ENCODE measurements at regions not wholly inside any gene's neighbourhood (a gene's known extent, or its start where the extent isn't known, plus 50 kb on each side); places are given as distances from the start of the nearest gene placed in this dataset.

- Histone ChIP-seq H4K20me1 (ENCODE audit: insufficient read depth) (no peaks in the 10 kb centered on the region), H3K9ac (no peak overlapping the region), H3K4me1 (ENCODE audit: control insufficient read depth in 1 of 2, insufficient read depth in 2 of 2, low read depth in 1 of 2, low read length in 1 of 2) (no peaks in the 10 kb centered on the region), H2AFZ (ENCODE audit: low read depth) (no peak overlapping the region), H3K27ac (ENCODE audit: low read depth in 2 of 2, low read length in 1 of 2) (no peak overlapping the region), H3K36me3 (replicated peaks in 1 of 2; ENCODE audit: control insufficient read depth in 1 of 2, insufficient read depth in 2 of 2, low read length in 1 of 2) (no peaks in the 10 kb centered on the region), H3F3A (replicated peaks; ENCODE audit: insufficient read depth) (no peaks in the 10 kb centered on the region), H3K9me3 (no peaks in the 10 kb centered on the region), H3K27me3 (ENCODE audit: insufficient read depth) (no peaks in the 10 kb centered on the region), H3K9me2 (no peaks in the 10 kb centered on the region), H3K4me3 (ENCODE audit: low read depth in 2 of 2, low read length in 1 of 2) (no peak overlapping the region), H3K79me2 (ENCODE audit: insufficient read depth) (no peaks in the 10 kb centered on the region), H3K4me2 (no peak overlapping the region)
- TF ChIP-seq MEF2A (IDR thresholded peaks at IDR 0.05; ENCODE audit: borderline replicate concordance, low read depth) = no peak
- no peak for TF ChIP-seq USF1 (IDR thresholded peaks at IDR 0.05; ENCODE audit: borderline replicate concordance, low read depth)
- TF ChIP-seq USF2 (IDR thresholded peaks at IDR 0.05; ENCODE audit: borderline replicate concordance, low read depth, low read length) = no peak
- TF ChIP-seq PBX3 (IDR thresholded peaks at IDR 0.05) = no peak
- no peak for TF ChIP-seq GABPA (IDR thresholded peaks at IDR 0.05; ENCODE audit: low read depth)
- no peak for TF ChIP-seq CHD2 (IDR thresholded peaks at IDR 0.05; ENCODE audit: low read length, partially characterized antibody)
- TF ChIP-seq FOXJ3 (CRISPR knock-in tag; IDR thresholded peaks at IDR 0.05) = no peak
- no peak for TF ChIP-seq EP300 (IDR thresholded peaks at IDR 0.05; ENCODE audit: borderline replicate concordance in 1 of 2, low read depth in 1 of 2, low read length in 1 of 2)
- no peak for TF ChIP-seq JUND (IDR thresholded peaks at IDR 0.05)
- TF ChIP-seq FOSL2 (IDR thresholded peaks at IDR 0.05; ENCODE audit: borderline replicate concordance, low read depth) = no peak
- no peak for TF ChIP-seq SIN3A (IDR thresholded peaks at IDR 0.05; ENCODE audit: borderline replicate concordance, low read depth, low read length)
- TF ChIP-seq YY1 (IDR thresholded peaks at IDR 0.05; ENCODE audit: low read depth) = no peak
- no peak for TF ChIP-seq NFIC (IDR thresholded peaks at IDR 0.05; ENCODE audit: borderline replicate concordance)
- TF ChIP-seq NRF1 (IDR thresholded peaks at IDR 0.05; ENCODE audit: low read depth, low read length) = no peak
- TF ChIP-seq TEAD4 (IDR thresholded peaks at IDR 0.05; ENCODE audit: borderline replicate concordance, insufficient read depth) = no peak
- TF ChIP-seq FOXM1 (IDR thresholded peaks at IDR 0.05; ENCODE audit: low read depth) = no peak
- no peak for TF ChIP-seq TCF12 (IDR thresholded peaks at IDR 0.05)
- TF ChIP-seq MAX (IDR thresholded peaks at IDR 0.05; ENCODE audit: low read depth) = no peak
- ChIA-PET CTCF (no interaction called here), POLR2A (no interaction called here)
- no peak for DNase-seq
- WGBS (ENCODE audit: low lambda C conversion rate) = 8% methylated on average over 1 of the region's 1 CpG
Observed at GRCh38 chr2:35314049-35314448, 1041.5 kb upstream of the CRIM1 start.

- no peak for DNase-seq
- Histone ChIP-seq H3K9me3 (no peaks in the 10 kb centered on the region), H3K4me1 (ENCODE audit: control insufficient read depth in 1 of 2, insufficient read depth in 2 of 2, low read depth in 1 of 2, low read length in 1 of 2) (no peaks in the 10 kb centered on the region), H3K27ac (ENCODE audit: low read depth in 2 of 2, low read length in 1 of 2) (no peak overlapping the region), H3K79me2 (ENCODE audit: insufficient read depth) (no peaks in the 10 kb centered on the region), H3K27me3 (ENCODE audit: insufficient read depth) (no peaks in the 10 kb centered on the region), H3F3A (replicated peaks; ENCODE audit: insufficient read depth) (no peaks in the 10 kb centered on the region), H3K4me3 (ENCODE audit: low read depth in 2 of 2, low read length in 1 of 2) (no peak overlapping the region), H3K36me3 (replicated peaks in 1 of 2; ENCODE audit: control insufficient read depth in 1 of 2, insufficient read depth in 2 of 2, low read length in 1 of 2) (no peaks in the 10 kb centered on the region), H2AFZ (ENCODE audit: low read depth) (no peak overlapping the region), H3K4me2 (no peak overlapping the region), H4K20me1 (ENCODE audit: insufficient read depth) (no peaks in the 10 kb centered on the region), H3K9me2 (no peaks in the 10 kb centered on the region), H3K9ac (no peak overlapping the region)
- TF ChIP-seq FOXM1 (IDR thresholded peaks at IDR 0.05; ENCODE audit: low read depth) (no peak), GATA2 (CRISPR knock-in tag; IDR thresholded peaks at IDR 0.05) (no peak), ELF1 (IDR thresholded peaks at IDR 0.05) (no peak), PBX3 (IDR thresholded peaks at IDR 0.05) (no peak), RFX5 (IDR thresholded peaks at IDR 0.05; ENCODE audit: low read length) (no peak), FOXJ3 (CRISPR knock-in tag; IDR thresholded peaks at IDR 0.05) (no peak), TCF12 (IDR thresholded peaks at IDR 0.05) (no peak), MAX (IDR thresholded peaks at IDR 0.05; ENCODE audit: low read depth) (no peak), MEF2A (IDR thresholded peaks at IDR 0.05; ENCODE audit: borderline replicate concordance, low read depth) (no peak), FOSL2 (IDR thresholded peaks at IDR 0.05; ENCODE audit: borderline replicate concordance, low read depth) (no peak), CHD2 (IDR thresholded peaks at IDR 0.05; ENCODE audit: low read length, partially characterized antibody) (no peak), RCOR1 (IDR thresholded peaks at IDR 0.05; ENCODE audit: low read length) (no peak), EP300 (IDR thresholded peaks at IDR 0.05; ENCODE audit: borderline replicate concordance in 1 of 2, low read depth in 1 of 2, low read length in 1 of 2) (no peak), GABPA (IDR thresholded peaks at IDR 0.05; ENCODE audit: low read depth) (no peak), TEAD4 (IDR thresholded peaks at IDR 0.05; ENCODE audit: borderline replicate concordance, insufficient read depth) (no peak), JUND (IDR thresholded peaks at IDR 0.05) (no peak), NRF1 (IDR thresholded peaks at IDR 0.05; ENCODE audit: low read depth, low read length) (no peak), SIN3A (IDR thresholded peaks at IDR 0.05; ENCODE audit: borderline replicate concordance, low read depth, low read length) (no peak), EZH2phosphoT487 (IDR thresholded peaks at IDR 0.05; ENCODE audit: borderline replicate concordance, low read depth) (no peak)
- 3% methylated on average over 1 of the region's 1 CpG for WGBS (ENCODE audit: low lambda C conversion rate)
- ChIA-PET CTCF (no interaction called here), POLR2A (no interaction called here)
Observed at GRCh38 chr2:35301369-35301768, 1054.2 kb upstream of the CRIM1 start.

Data from SK-N-SH (cell line).